DMS153 treated with DMSO at 0.1 percent for 48 hours (cell line): ENCODE measurements at regions not wholly inside any gene's neighbourhood (a gene's known extent, or its start where the extent isn't known, plus 50 kb on each side); places are given as distances from the start of the nearest gene placed in this dataset.

Experiments used
- DNase-seq: peaks from one replicate; lab custom pipeline; 2025; ENCODE audit not compliant: unreplicated experiment; lab: John Stamatoyannopoulos, UW

DNA sequence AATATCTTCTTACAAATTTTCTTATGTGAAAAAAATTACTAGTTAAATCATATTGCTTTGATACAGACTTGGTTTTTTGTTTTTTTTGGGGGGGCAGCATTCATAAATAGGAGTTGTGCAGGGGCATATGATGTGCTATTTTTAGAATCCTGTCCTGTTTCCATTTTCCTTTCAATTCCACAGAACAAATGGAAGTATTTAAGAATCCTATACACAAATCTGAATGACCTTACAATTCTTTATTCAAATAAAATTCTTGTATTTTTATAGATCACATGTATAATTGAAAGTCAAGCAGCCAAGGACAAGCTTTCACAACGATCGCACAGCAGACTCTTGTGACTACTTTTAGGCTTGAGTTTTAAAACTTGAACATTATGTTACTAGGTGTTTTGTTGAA lies 523.9 kb downstream of the ANKRD50 start:
- no peak for DNase-seq

DNA sequence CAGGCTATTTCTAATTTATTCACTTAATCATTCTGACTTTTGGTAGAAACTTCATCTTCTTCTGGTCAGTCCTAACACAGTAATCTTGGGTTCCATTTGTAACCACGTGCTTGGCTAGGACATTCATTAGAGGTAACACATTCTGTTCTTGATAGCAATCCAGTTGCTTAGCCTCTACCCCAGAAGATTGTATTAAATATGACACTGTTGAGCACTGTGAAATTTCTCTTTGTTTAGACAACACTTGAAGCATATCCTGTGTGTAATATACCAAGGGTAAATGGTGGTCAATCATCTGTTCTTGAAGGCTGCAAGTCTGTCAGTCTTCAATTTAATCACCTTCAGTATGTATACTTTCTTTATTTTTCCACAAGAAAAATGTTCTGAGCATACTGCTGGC lies 523.0 kb downstream of the ANKRD50 start:
- no peak for DNase-seq

DNA sequence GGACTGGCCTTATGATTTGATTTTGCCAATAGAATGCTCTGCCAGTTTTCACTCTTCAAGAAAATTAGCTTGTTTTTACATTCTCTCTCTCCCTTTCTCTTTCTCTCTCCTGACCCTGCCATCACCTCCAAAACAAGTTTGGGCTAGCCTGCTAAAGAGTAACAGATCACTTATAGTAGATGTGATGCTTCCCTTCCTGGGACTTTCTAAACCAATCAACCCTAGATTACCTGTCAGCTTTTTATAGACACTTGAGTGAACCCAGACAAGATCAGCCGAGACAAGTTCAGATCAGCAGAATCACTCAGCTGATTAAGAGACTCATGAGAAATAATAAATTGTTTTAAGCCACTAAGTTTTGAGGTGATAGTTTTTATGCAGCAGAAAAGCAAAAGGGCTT lies 521.2 kb downstream of the ANKRD50 start:
- no peak for DNase-seq

DNA sequence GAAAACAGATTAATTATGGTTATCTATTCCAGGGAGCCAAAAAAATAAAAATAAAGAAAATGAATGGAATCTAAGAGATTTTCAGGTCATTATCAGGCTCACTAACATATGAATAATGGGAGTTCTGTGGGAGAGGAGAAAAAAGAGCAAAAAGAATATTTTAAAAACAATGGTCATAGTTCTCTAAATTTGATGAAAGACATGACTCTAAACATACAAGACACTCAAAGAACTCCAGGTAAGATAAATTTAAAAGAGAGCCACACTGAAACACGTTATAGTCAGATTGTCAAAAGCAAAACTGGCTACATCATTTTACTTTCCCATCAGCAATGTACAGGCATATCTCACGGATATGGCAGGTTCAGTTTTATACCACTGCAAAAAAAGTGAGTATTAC lies 520.0 kb downstream of the ANKRD50 start:
- DNase-seq, result no peak

DNA sequence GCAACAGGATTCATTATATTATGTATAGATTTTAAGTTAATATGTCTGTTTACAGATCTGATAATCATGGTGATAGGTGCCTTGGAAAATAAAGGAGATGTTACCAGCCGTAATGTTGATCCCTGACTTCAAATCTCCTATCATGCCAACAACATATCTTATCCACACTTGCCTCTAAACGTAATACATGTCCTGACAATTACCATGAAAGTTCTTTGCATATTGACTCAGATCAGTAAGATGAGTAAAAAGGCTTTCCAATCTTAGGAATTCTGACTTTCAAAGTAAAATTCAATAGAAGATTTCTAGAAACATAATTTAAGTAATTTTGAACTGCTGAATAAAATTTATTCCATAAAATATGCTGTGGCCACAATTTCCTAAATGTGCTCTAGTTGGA lies 513.3 kb downstream of the ANKRD50 start:
- DNase-seq, result no peak

DNA sequence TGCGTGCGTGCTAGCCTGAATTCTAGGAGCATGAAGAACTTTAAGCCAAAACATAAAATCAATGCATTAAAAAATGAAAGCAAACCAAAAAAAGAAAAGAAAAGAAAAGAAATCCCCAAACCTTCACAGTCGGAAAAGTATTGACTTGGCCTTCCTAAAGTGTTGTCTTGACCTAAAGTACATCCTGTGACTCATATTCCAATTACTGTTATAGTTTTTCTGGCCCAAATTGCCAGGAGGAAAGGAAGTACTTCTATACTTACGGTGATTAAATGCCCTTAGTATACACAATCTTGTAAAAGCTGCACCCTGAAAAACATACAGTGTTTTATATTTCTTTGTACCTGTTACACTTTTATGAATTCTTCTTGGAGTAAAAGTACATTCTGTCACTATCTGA lies 512.8 kb downstream of the ANKRD50 start:
- DNase-seq, result no peak

DNA sequence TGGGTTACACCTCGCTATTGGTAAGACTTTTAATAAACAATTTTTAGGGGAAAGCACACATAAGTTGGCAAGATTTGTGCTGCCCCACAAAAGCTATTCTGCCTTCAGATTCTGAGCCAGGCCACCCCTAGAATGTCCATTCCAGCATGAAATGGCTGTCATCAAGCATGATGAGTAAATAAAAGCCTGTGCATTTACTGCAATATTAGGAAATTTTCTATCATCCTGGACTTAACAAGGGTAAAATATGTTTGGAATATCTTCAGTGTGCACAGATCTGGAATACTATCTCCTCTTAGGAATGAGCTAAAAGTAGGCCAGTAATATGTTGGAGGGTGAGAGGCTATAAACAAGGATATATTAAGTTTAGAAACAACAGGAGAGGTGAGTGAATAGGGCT lies 510.9 kb downstream of the ANKRD50 start:
- DNase-seq, result no peak

DNA sequence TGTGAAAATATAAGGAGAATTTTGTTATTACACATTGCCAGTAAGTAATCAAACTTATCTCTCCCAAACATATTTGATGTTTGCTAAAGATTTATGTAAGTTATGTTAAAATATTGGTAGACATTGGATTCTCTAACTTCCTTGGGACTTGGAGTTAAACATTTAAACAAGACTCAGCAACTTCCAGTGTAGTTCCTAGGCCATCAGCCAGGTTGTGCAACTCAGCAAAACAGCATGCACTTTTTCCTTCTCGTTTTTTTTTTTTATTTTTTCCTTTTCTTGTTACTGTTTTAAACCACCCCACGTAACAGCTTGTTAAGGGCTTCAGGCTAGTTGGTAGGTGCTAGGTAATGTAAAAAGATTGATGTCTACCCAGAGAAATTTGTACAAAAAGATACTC lies 510.4 kb downstream of the ANKRD50 start:
- DNase-seq, result no peak

DNA sequence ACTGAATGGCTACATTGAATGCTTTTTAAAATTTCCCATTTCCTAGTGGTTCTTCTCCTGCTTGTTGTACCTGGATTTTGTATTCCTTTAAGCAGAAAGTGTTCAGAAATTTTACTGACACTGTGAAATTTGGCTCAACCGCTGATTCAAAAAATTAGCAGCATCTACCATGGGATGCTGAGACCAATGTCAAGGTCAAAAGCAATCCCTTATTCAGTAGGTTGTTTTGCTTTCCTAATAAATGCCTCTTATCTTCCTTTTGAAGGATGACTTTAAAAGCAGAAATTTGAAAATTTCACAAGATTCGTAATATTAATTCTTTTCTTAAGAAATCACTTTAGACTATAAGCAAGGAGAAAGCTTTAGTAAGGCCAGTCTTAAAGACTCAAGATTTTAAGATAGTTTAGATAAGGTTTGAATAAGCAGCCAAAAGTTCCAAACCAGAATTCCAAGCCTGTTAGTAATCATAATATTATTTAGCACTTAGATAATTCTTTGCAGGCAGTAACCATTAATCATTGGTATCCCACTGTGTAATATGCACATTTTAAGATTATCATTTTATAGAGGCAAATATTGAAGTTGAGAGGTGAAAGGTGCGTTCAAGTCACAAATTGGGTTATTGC lies 508.8 kb downstream of the ANKRD50 start:
- no peak for DNase-seq

DNA sequence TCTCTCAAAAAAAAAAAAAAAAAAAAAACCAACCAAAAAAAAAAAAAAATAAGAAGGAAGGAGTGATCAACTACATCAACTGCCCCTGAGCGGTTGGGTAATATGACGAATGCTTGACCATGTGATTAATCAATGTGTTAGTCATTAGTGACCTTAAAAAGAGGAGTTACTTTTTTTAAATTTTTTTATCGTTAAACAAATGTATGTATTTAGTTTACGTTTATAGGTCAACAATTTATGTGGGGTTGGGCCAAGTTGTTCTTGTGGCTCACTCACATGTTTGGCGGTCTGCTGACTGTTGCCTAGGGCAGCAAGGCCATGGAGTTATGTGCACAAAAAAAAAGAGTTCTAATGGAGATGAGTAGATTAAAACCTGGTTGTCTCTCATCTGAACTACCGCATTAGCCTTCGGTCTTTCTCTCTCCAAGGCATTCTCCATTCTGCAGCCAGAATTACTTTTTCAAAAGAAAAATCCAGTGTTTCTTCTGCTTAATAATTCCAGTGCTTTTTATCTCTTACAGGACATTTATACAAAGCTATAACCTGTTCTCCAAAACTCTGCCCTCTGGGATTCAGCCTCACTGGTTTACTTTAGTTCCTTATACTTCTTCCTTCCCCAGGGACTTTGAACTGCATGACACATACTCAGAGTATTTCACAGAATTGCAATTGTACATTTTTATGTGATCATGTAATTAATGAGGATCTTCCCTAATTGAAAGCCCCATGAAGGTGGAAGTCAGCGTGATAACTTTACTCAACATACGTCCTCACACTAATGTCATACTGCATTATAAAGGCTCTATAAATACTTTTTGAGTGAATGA lies 505.5 kb downstream of the ANKRD50 start:
- no peak for DNase-seq

DNA sequence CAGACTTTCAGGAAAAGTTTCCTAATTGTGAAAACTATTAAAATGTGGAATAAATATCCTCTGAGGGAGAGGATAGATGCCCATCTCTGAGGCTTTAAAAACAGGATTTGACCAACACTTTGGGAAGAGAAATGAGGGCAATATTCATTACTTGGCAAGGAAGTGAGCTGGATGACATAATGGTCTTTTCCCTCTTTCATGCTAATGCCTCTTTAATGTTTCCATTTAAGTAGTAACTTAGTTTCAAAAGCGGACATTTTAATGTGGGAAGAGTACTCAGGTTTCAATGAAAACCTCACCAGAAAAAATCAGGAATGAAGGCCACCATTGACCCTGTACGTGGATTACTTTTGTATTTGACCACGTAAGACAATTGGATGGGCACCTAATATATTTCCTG lies 503.3 kb downstream of the ANKRD50 start:
- no peak for DNase-seq

DNA sequence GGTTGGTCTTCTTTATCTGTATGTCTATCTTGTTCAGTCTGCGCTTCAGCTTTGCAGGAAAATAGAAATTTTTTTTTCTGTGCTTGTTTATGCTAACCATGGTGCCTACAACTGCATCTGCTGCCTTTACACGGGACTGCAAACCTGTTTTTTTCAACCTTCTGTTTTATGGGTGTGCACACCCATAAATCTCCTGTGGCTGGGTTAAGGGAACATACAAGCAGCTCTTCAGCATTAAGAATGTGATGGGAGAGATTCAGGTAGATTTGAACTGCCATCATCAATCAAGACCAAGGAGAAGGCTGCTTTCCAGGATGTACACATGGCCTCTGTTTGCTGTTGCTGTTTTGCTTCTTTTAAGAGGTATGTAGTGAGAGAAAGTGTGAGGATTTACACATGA lies 502.9 kb downstream of the ANKRD50 start:
- peak; percentile 47 for DNase-seq

DNA sequence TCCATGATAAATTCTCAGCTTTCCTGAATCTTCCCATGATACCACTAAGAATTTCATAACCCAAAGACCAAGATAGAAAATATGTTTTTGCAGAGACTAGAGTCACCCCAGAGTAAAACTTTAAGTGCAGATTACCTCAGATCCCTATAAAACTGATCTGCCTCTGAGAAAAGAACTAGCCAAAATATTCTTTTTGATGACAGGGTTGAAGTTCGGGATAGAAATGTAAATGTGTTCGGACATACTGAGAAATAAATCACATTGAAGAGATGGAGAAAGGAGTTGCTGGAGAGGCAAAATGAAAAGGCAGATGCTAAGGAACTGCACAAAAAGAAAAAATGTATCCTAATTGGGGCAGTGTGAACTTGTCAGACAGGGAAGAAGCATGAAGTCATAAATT lies 501.8 kb downstream of the ANKRD50 start:
- no peak for DNase-seq

DNA sequence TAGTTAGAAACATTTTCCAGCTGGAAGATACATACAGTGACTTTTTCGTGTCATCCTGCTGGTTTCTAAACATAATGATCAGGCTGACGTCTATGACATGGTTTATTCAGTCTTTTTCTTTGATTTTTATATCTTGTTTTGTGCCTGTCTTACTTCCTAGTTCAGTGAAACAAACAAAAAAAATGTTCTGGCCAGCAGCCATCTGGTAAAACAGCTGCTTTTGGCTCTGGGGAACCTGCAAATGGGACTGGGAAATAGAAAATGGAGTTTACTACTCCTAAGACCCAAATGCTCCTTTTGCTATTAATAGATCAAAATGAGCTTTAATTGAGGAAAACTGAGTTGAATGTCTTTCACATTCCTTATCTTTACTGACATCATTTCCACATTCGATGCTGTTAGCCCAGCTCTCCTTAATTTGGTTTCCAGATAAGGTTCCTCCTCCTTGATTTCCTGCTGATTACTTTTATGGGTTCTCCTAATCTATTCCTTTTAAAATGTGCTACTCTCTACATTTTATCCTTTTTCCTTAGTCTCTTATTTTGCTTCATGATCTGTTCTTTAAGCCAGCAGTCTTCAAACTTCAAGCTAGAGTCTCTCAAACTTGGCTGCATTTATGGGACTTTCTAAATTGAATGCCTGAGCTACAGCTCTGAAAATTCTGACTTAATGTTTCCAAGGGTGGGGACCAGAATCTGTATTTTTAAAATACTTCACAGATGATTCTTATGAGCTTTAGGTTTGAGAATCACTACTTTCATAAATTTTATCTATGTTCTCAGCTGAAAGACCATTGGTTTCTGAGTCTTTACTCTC lies 499.5 kb downstream of the ANKRD50 start:
- no peak for DNase-seq

DNA sequence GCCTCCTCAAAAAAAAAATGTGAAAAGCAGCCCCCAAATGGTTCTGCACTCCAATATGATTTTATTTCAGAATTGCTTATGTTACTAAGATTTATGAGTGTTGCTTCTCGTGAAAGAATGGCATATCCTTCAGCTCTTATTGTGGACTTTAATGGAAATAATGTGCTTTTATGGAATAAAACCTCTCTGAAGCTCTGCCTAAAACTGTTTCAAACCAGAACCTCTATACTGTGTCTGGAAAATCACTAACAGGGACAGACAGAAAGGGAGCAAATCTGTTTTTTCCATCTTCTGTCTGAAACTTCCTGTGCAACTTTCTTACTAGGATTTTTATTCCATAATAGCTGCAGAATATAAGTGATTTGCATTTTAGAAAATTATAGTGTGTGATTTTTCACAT lies 493.1 kb downstream of the ANKRD50 start:
- no peak for DNase-seq

DNA sequence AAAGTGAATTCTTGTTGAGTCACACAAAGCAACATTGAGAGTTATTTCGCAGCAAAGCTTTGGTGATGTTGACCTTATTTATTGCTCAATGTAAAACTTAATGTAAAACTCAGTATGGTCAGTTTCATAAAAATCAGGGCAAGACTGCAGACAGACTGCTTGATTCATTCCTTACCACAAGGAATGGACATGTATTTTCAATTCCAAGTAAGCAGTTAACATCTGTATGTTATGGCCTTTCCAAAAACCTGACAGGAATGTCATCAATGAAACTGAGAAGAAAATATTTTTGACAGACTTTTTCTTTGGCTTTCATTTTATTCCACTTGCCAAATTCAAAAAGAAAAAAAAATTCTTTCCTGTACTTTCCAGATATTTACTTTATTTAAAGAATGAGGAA lies 488.3 kb downstream of the ANKRD50 start:
- no peak for DNase-seq

DNA sequence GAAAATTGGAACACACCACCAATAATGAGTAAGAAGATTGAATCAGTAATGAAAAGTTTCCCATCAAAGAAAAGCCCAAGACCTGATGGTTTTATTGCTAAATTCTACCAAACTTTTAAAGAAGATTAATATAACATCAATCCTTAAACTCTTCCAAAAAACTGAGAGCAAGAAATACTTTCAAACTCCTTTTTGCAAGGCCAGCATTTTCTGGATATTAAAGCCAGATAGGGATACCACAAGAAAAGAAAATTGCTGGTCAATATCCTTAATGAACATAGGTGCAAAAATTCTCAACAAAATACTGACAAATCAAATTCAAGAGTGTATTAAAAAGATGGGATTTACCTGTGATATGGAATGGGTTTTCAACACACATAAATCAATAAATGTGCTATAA lies 484.6 kb downstream of the ANKRD50 start:
- DNase-seq, result no peak

DNA sequence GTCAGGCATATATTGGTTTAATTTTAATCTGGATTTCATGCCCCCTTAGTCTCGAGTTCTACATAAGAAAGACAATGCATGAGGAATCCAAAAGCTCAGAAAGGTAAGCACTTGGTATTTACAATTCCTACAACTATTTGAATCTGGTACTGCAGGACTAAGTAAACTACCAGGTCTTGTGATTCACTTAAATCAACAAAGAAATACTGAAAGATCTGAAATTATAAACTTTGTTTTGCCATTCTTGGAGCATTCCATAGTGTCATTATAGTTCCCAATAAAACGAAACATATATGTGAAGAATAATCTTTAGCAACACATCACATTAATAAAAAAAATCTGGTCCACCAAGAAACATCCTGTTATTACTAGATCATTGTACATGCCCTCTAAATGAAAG lies 482.3 kb downstream of the ANKRD50 start:
- no peak for DNase-seq

DNA sequence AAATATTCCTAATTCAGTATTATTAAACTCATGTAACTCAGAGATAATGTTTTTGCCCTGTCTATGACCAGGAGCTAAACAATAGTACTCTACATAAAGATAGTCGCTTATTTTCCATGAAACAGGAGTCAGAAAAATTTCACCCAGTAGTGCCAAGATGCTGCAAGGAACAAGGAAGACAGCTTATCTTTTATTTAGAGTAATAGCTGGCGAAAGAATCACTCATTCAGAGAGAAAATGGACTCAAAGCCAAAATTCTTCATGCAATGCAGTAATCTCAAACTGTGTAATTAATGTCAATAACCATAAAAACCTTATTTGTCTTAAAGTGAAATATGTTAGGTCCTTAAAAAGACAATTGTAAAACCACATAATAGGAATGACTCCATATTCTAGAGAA lies 477.8 kb downstream of the ANKRD50 start:
- DNase-seq, result no peak

DNA sequence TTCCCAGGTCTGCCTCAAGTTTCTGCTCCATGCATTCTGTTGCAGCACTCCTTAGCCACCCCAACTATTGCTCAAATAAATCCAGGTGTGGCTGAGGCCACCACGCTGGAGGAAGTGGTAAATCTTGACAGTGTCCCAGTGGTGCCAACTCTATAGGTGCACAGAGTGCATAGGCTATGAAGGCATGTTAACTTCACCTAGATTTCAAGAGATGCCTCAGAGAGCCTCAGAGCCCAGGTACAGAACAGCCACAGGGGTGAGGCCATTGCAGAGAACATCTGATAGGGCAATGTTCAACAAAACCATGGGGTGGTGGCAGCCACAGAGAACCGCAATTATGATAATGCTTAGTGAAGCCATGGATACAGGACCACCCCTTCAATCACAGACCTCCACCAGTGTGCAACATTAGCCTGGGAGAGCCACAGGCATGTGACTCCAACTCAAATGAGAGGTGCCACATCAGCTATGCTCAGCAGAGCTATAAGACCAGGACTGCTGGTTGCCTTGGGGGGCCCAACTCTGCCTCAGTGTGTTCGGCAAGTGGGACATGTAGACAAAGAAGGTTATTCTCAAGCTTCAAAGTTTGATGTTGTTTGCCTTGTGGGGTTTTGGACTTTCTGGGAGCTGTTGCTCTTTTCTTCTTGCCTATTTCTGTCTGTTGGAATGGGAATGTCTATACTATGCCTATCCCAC lies 468.7 kb downstream of the ANKRD50 start:
- no peak for DNase-seq

DNA sequence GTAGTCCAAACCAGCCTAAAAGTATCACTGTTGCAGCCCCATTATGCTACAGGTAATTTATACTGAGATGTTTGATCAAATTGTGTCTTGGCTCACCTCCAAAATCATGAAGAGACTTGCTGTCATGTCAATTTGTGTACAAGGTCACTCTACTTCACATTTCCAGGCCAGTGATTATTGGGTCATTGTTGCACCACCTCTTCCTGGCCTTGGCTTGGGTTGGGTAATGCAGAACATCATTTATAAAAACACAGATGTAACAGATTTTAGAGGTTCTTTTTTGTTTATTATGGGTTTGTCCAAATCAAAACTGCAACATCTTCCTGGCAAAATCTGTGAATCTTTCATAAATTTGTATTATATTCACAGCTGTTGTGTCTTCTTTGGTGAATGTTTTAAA lies 459.5 kb downstream of the ANKRD50 start:
- peak; percentile 91 for DNase-seq
